ENCODE measurements at regions not wholly inside any gene's neighbourhood (a gene's known extent, or its start where the extent isn't known, plus 50 kb on each side); places are given as distances from the start of the nearest gene placed in this dataset.

DNA sequence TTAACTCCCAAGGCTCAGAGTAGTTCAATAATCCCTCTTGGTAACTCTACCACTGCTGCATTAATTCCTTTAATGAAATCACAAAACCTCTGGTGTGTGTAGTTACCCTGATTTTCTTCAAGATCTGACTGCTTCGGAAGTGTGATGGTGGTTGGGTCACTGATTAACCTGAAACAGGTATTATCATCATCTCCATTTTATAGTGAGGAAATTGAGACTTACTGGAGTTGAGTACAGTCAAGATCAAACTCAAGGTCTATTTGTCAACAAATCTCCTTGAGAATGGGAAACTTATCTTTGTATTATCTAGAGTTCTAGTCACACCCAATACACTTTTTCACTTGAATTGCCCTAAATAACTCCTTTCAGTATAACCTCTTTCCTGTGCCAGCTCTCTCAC lies 233.5 kb downstream of the BTG1 start:
- no CpG with 5 or more reads among the region's 1 CpG for WGBS (ENCODE audit: insufficient coverage)
- ATAC-seq (ENCODE audit: low read depth) = no peak

DNA sequence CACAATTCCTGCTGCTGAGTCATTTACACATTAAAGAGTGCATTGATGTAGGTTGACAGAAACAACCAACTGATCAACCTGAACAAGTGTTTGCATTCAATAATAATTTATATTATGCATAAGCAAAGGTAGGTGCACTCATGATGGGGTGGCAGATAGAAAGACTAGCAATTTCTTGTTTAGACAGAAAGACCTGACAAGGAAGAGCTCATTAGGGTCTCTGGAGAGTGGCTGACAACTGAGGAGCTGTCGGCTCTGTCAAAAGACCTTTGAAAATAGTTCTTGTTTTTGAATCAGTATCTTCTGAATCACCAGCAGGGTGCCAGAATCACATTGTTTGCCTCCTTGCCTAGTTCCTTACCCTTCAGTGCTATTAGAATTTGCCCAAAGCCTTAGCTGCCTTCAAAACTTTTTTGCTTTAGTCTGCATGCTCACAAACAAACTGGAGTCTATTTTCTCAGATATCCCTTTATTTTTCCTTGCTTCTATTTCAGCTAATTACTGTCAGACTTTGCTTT lies 234.7 kb downstream of the BTG1 start:
- no peak overlapping the region for H3K4me2 ChIP-seq (replicated peaks; ENCODE audit: low read depth, low read length, poor library complexity, severe bottlenecking)
- H3K36me3 ChIP-seq (replicated peaks in 1 of 2; ENCODE audit: control extremely low read depth in 1 of 2, control insufficient read depth in 1 of 2, extremely low read depth in 1 of 2, insufficient read depth in 2 of 2, low read length in 1 of 2) = no peaks in the 10 kb centered on the region
- WGBS (ENCODE audit: insufficient coverage) = 100% methylated on average over 1 of the region's 1 CpG
- H3K4me1 ChIP-seq (ENCODE audit: control insufficient read depth in 2 of 2, insufficient read depth in 2 of 2, low read length in 2 of 2) = no peaks in the 10 kb centered on the region
- peaks cover 4% of the 10 kb centered on the region for H3K9me3 Mint-ChIP-seq (ENCODE audit: insufficient read depth)
- no peak overlapping the region for H3K9ac ChIP-seq (ENCODE audit: low read length)
- DNase-seq (no peak), ATAC-seq (ENCODE audit: low read depth) (no peak)
- H3K9me3 ChIP-seq (ENCODE audit: control extremely low read depth in 1 of 3, control insufficient read depth in 2 of 3, insufficient read depth in 1 of 3, low read length in 2 of 3) = peaks cover 0 to 1% (median 0%) of the 10 kb centered on the region in 3 donors
- intact Hi-C loops (cut with micrococcal nuclease) = no loop called here
- H3K27ac ChIP-seq (ENCODE audit: low read length in 2 of 2) = no peak overlapping the region
- H3K4me1 Mint-ChIP-seq = no peaks in the 10 kb centered on the region
- H3K27me3 Mint-ChIP-seq = no peaks in the 10 kb centered on the region
- H3K27ac Mint-ChIP-seq = no peak overlapping the region
- ChIA-PET CTCF (no interaction called here), POLR2A (interaction anchor here (0.6 kb wide), 1 partner anchor 11 kb away, joined by 5 read pairs; no protein-coding TSS in a partner anchor)
- H3K27me3 ChIP-seq (replicated peaks in 1 of 4; ENCODE audit: control extremely low read depth in 1 of 4, control insufficient read depth in 3 of 4, insufficient read depth in 4 of 4, low read length in 3 of 4) = no peaks in the 10 kb centered on the region
- H2AFZ ChIP-seq (ENCODE audit: insufficient read depth, low read depth, low read length, poor library complexity, severe bottlenecking) = no peak overlapping the region
- TF ChIP-seq, protein P1, sequence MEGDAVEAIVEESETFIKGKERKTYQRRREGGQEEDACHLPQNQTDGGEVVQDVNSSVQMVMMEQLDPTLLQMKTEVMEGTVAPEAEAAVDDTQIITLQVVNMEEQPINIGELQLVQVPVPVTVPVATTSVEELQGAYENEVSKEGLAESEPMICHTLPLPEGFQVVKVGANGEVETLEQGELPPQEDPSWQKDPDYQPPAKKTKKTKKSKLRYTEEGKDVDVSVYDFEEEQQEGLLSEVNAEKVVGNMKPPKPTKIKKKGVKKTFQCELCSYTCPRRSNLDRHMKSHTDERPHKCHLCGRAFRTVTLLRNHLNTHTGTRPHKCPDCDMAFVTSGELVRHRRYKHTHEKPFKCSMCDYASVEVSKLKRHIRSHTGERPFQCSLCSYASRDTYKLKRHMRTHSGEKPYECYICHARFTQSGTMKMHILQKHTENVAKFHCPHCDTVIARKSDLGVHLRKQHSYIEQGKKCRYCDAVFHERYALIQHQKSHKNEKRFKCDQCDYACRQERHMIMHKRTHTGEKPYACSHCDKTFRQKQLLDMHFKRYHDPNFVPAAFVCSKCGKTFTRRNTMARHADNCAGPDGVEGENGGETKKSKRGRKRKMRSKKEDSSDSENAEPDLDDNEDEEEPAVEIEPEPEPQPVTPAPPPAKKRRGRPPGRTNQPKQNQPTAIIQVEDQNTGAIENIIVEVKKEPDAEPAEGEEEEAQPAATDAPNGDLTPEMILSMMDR (IDR thresholded peaks at IDR 0.05) = no peak
- no peak for TF ChIP-seq EZH2 (IDR thresholded peaks at IDR 0.05; ENCODE audit: borderline replicate concordance, insufficient read depth, low read depth, low read length, poor library complexity, severe bottlenecking)
- no peaks in the 10 kb centered on the region for H3K79me2 ChIP-seq (ENCODE audit: control insufficient read depth, insufficient read depth, low read length)
- H4K20me1 ChIP-seq (ENCODE audit: control insufficient read depth, insufficient read depth, low read length, poor library complexity, severe bottlenecking) = no peaks in the 10 kb centered on the region
- no peak overlapping the region for H3K4me3 Mint-ChIP-seq
- H3K4me3 ChIP-seq (ENCODE audit: control extremely low read depth in 1 of 5, extremely low read depth in 1 of 5, insufficient read depth in 1 of 5, low read depth in 2 of 5, low read length in 4 of 5) = no peak overlapping the region

More for the DNA sequence above, 233.5 kb downstream of the BTG1 start:
- Mint-ChIP-seq H3K27me3 (peaks cover 6% of the 10 kb centered on the region), H3K4me1 (no peaks in the 10 kb centered on the region), H3K27ac (no peak overlapping the region), H3K4me3 (no peak overlapping the region), H3K9me3 (ENCODE audit: insufficient read depth) (peaks cover 6% of the 10 kb centered on the region)
- Histone ChIP-seq H3K27me3 (replicated peaks in 1 of 4; ENCODE audit: control extremely low read depth in 1 of 4, control insufficient read depth in 3 of 4, insufficient read depth in 4 of 4, low read length in 3 of 4) (no peaks in the 10 kb centered on the region), H3K27ac (ENCODE audit: low read length in 2 of 2) (no peak overlapping the region), H3K9ac (ENCODE audit: low read length) (no peak overlapping the region), H3K4me1 (ENCODE audit: control insufficient read depth in 2 of 2, insufficient read depth in 2 of 2, low read length in 2 of 2) (no peaks in the 10 kb centered on the region), H2AFZ (ENCODE audit: insufficient read depth, low read depth, low read length, poor library complexity, severe bottlenecking) (no peak overlapping the region), H3K36me3 (replicated peaks in 1 of 2; ENCODE audit: control extremely low read depth in 1 of 2, control insufficient read depth in 1 of 2, extremely low read depth in 1 of 2, insufficient read depth in 2 of 2, low read length in 1 of 2) (no peaks in the 10 kb centered on the region), H4K20me1 (ENCODE audit: control insufficient read depth, insufficient read depth, low read length, poor library complexity, severe bottlenecking) (no peaks in the 10 kb centered on the region), H3K4me3 (ENCODE audit: control extremely low read depth in 1 of 5, extremely low read depth in 1 of 5, insufficient read depth in 1 of 5, low read depth in 2 of 5, low read length in 4 of 5) (no peak overlapping the region), H3K9me3 (ENCODE audit: control extremely low read depth in 1 of 3, control insufficient read depth in 2 of 3, insufficient read depth in 1 of 3, low read length in 2 of 3) (peaks cover 0 to 1% (median 0%) of the 10 kb centered on the region in 3 donors), H3K4me2 (replicated peaks; ENCODE audit: low read depth, low read length, poor library complexity, severe bottlenecking) (no peak overlapping the region), H3K79me2 (ENCODE audit: control insufficient read depth, insufficient read depth, low read length) (no peaks in the 10 kb centered on the region)
- DNase-seq = no peak
- intact Hi-C loops (cut with micrococcal nuclease) = no loop called here
- TF ChIP-seq, protein P1 (IDR thresholded peaks at IDR 0.05) = no peak
- no peak for TF ChIP-seq EZH2 (IDR thresholded peaks at IDR 0.05; ENCODE audit: borderline replicate concordance, insufficient read depth, low read depth, low read length, poor library complexity, severe bottlenecking)
- ChIA-PET CTCF (no interaction called here), POLR2A (no interaction called here)
